Pancreas (tissue), 10 donors: ENCODE measurements at regions not wholly inside any gene's neighbourhood (a gene's known extent, or its start where the extent isn't known, plus 50 kb on each side); places are given as distances from the start of the nearest gene placed in this dataset.

Experiments
- ATAC-seq, 4 donors: fragments of 200-7000 bp; cut with Tn5 transposase; one replicate each; pipeline versions ENCODE4 v1.8.0 to v1.9.1; 2020; ENCODE audit warnings: mild to moderate bottlenecking in 4 of 4, moderate library complexity in 4 of 4
- DNase-seq, 6 donors: peaks; one replicate each; pipeline ENCODE4 v3.0.0-alpha.2; 2020
- FAIRE-seq: peaks from 2 replicates; lab custom pipeline; 2012; peaks lifted over from hg19 to GRCh38; lab: Jason Lieb, UNC
- H3K27ac ChIP-seq, 4 donors: fragments of 200-600 bp; sonication (generic); 1 replicate in 3 of 4; 2 replicates in 1 of 4; pipeline versions ENCODE4 v1.5.0 to v1.8.0; 2020
- H3K27me3 ChIP-seq, 4 donors: fragments of 200-600 bp; one replicate each; pipeline ENCODE4 v1.8.0; 2021
- H3K36me3 ChIP-seq, 3 donors: fragments of 200-600 bp; sonication (generic) in 1 of 3; one replicate each; pipeline versions ENCODE4 v1.5.0 to v1.8.0; 2020 to 2021
- H3K4me1 ChIP-seq, 3 donors: fragments of 200-600 bp; one replicate each; pipeline ENCODE4 v1.8.0; 2021
- H3K4me3 ChIP-seq, 4 donors: fragments of 200-600 bp; sonication (generic) in 2 of 4; one replicate each; pipeline versions ENCODE4 v1.5.0 to v1.8.0; 2020 to 2021
- H3K9me3 ChIP-seq, 4 donors: fragments of 200-600 bp; one replicate each; pipeline ENCODE4 v1.8.0; 2021
- CTCF ChIP-seq, 4 donors: fragments of 200-600 bp; sonication (generic) in 3 of 4; IDR thresholded peaks; one replicate each; pipeline versions ENCODE4 v1.5.0 to v1.8.0; 2021; ENCODE audit warnings: antibody characterized with exemption in 4 of 4
- WGBS, 2 donors: extraction: QIAGEN DNeasy Blood & Tissue Kit; methylation state at CpG; one replicate each; pipeline ENCODE4 v1.1.7; 2013; 5-methylcytosine and 5-hydroxymethylcytosine counted together
- intact Hi-C, 3 donors: fragments of 100-400 bp; cut with DNase I; formaldehyde crosslinking; loops; one replicate each; pipeline versions ENCODE4 v1.11.1 to v1.14.2; 2022
- donor health status: healthy with polysubstance abuse.
- donor health status: DM: no; HTN: no; CAD: no; lungs with moderate emphysema.
- donor health status: DM: no; HTN: no; CAD: no.
- donor health status: control.
- donor health status: control.
- donor health status: Bipolar disorder and iron deficiency.
- donor health status: DM: yes; HTN: yes; CAD: no.
- donor health status: DM: no; HTN: no; CAD: no.
- donor health status: DM: no; HTN: no; CAD: no.
- donor health status: DM: yes; HTN: yes; CAD: no.

- ATAC-seq: no peak
- no peak for TF ChIP-seq CTCF (IDR thresholded peaks at IDR 0.05)
- H3K9me3 ChIP-seq: no peaks in the 10 kb centered on the region
- H3K4me3 ChIP-seq: no peak overlapping the region
- H3K27me3 ChIP-seq: no peaks in the 10 kb centered on the region
- DNase-seq: no peak
- intact Hi-C loops: no loop called here
- WGBS, 2 donors: 88% methylated on average over 5 of the region's 5 CpGs
- FAIRE-seq: no peak
- H3K36me3 ChIP-seq: no peaks in the 10 kb centered on the region
- H3K27ac ChIP-seq: no peak overlapping the region
- H3K4me1 ChIP-seq: no peaks in the 10 kb centered on the region
These were observed 367.2 kb upstream of the LMO3 start for GRCh38 chr12:16972923-16973770.

GRCh38 chr12:16962889-16963288 lies 356.9 kb upstream of the LMO3 start:
- intact Hi-C loops: no loop called here
- 78 to 79% methylated on average over 2 of the region's 2 CpGs for WGBS, 2 donors
- no peaks in the 10 kb centered on the region for H3K9me3 ChIP-seq
- no peak for FAIRE-seq
- no peak for ATAC-seq
- no peaks in the 10 kb centered on the region for H3K36me3 ChIP-seq
- TF ChIP-seq CTCF (IDR thresholded peaks at IDR 0.05): no peak
- no peak overlapping the region for H3K27ac ChIP-seq
- no peak overlapping the region for H3K4me3 ChIP-seq
- no peaks in the 10 kb centered on the region for H3K27me3 ChIP-seq
- H3K4me1 ChIP-seq: no peaks in the 10 kb centered on the region
- no peak for DNase-seq

GRCh38 chr12:16955083-16955657 lies 349.2 kb upstream of the LMO3 start:
- Histone ChIP-seq H3K36me3 (no peaks in the 10 kb centered on the region), H3K9me3 (no peaks in the 10 kb centered on the region), H3K4me1 (no peaks in the 10 kb centered on the region), H3K4me3 (no peak overlapping the region), H3K27ac (no peak overlapping the region), H3K27me3 (no peaks in the 10 kb centered on the region)
- WGBS, 2 donors: 77 to 87% methylated on average over 5 of the region's 5 CpGs
- no peak for DNase-seq
- FAIRE-seq: no peak
- intact Hi-C loops: no loop called here
- ATAC-seq: no peak
- TF ChIP-seq CTCF (IDR thresholded peaks at IDR 0.05): no peak

- Histone ChIP-seq H3K36me3 (no peaks in the 10 kb centered on the region), H3K27ac (no peak overlapping the region), H3K27me3 (peaks cover 0 to 1% (median 0%) of the 10 kb centered on the region in 4 donors), H3K9me3 (no peaks in the 10 kb centered on the region), H3K4me3 (no peak overlapping the region), H3K4me1 (no peaks in the 10 kb centered on the region)
- WGBS, 2 donors: 63 to 69% methylated on average over 6 of the region's 6 CpGs
- ATAC-seq: no peak
- intact Hi-C loops: no loop called here
- DNase-seq: no peak
- TF ChIP-seq CTCF (IDR thresholded peaks at IDR 0.05): no peak
- no peak for FAIRE-seq
These were observed 344.1 kb upstream of the LMO3 start for GRCh38 chr12:16949871-16950667.
